K562 (cell line): ENCODE measurements at regions not wholly inside any gene's neighbourhood (a gene's known extent, or its start where the extent isn't known, plus 50 kb on each side); places are given as distances from the start of the nearest gene placed in this dataset.

ENCODE experiments used
- NONO ChIP-seq, 2 experiments: fragments of 200-400 bp in 1 of 2; fragments of 450-650 bp in 1 of 2; formaldehyde crosslinking in 1 of 2; IDR thresholded peaks; 2 replicates each; pipeline ENCODE4 v1.6.1; 2017; ENCODE audit warnings: low read depth in 2 of 2, mild to moderate bottlenecking in 2 of 2, moderate library complexity in 2 of 2, low read length in 1 of 2
- RAD51 ChIP-seq: fragments of 450-650 bp; IDR thresholded peaks from 2 replicates; pipeline ENCODE4 v1.7.1; 2016; ENCODE audit warnings: low read depth, mild to moderate bottlenecking, borderline replicate concordance
- SIRT6 ChIP-seq: IDR thresholded peaks from one replicate; pipeline ENCODE4 v1.6.1; 2012; ENCODE audit warnings: low read depth, mild to moderate bottlenecking, control low read depth, inconsistent platforms, low read length, moderate library complexity
- TARDBP ChIP-seq: fragments of 450-650 bp; IDR thresholded peaks from 2 replicates; pipeline ENCODE4 v1.6.1; 2016
- ZNF740 ChIP-seq, 3 experiments: fragments of 200-800 bp in 1 of 3; sonication (Bioruptor generic) in 1 of 3; sonication (generic) in 1 of 3; formaldehyde crosslinking in 1 of 3; IDR thresholded peaks; 2 replicates each; pipeline versions ENCODE4 v1.6.1 to v1.8.0; 2016 to 2022; ENCODE audit warnings: mild to moderate bottlenecking in 2 of 3, missing compliant biosample characterization in 2 of 3, missing genetic modification characterization in 2 of 3, missing genetic modification reagents in 1 of 3

- TF ChIP-seq RAD51: no peak
- no peak for TF ChIP-seq NONO (IDR thresholded peaks at IDR 0.05; ENCODE audit: low read depth in 2 of 2, low read length in 1 of 2)
- no peak for TF ChIP-seq ZNF740 (CRISPR knock-in tag; IDR thresholded peaks at IDR 0.05)
- no peak for TF ChIP-seq ZNF740 (tag; IDR thresholded peaks at IDR 0.05)
- TF ChIP-seq TARDBP: no peak
- TF ChIP-seq SIRT6: no peak
Observed at GRCh38 chr2:226142463-226142862, 657.2 kb downstream of the IRS1 start.
